ENCODE measurements at regions not wholly inside any gene's neighbourhood (a gene's known extent, or its start where the extent isn't known, plus 50 kb on each side); places are given as distances from the start of the nearest gene placed in this dataset.

DNA sequence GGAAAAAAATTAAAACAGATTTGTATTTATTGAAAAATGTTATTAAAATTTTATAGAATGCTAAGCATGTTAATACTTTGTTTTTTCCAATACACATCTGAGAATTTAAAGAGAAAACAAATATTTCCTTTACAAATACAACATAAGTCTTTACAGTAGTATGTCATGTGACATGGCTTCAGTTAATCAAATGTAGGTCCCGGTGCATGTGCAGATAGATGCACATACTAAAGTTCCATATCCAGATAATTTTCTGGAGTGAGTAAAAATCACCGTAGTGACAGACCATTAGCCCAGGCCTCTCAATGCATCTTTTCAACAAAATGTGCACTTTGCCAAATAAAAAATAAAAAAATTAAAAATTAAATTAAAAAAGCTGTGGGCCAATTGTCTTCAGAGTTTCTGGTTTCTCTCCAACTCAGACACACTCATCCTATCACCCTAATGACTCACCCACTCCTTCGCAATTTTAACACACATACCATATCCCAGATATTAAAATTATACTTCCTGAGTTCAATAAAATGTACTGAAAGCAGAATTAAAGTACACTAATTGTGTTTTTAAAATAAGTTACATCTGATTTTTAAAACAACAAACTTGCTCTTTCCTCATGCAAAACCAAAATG lies 508.1 kb downstream of the NR2F1-AS1 start:
- DNase-seq = no peak

DNA sequence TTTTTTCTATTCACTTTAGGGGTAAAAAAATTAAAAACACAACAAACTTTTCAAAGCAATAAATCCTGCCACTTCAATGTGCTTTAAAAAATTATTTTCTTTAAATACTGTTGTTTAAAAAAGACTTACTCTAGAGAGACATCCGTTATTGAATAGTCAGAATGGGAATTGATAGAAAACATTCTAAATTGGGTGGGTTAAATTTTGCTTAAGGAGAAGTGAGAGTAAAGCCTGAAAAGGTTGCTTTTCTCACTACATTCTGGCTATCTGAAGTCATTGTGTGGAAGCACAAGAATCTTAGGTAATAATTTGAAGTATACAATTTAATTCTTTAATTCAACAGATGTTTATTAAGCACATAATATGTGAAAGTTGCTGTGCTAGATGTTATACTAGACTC lies 509.3 kb downstream of the NR2F1-AS1 start:
- DNase-seq = no peak

DNA sequence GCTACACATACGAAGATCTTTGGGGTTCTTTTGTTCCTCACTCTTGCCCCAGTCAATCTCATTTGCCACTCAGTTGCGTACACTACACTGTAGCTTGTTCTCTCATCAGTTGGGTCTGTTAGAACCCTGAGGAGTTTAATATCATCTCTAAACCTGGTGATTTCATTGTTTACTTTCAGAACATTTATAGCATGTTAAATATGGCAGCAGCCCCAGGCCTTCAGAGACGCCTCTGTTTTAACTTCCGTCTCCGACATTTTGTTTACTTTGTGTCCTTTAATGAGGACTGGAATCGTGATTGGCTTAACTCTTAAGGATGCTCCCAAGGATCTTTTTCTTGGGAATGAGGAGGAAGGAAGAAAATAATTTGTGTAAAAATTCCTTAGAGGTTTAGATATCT lies 510.1 kb downstream of the NR2F1-AS1 start:
- no peak for DNase-seq

DNA sequence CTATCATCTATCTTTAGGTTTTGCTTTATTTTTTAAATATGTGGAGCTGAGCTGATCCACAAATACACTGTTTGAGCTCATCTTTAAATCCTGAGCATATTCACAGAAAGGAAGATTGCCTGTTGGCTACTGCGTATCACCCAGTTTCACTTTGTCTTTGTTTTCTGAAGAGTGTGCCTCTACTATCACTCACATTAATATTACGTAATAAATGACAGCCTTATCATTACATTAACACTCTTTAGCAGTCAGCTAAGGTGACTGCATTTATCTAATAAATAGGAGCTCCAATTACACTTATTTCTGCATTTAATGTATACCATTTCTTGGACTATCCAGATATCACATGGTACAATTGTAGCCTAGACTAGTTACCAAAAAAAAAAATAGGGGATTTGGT lies 511.7 kb downstream of the NR2F1-AS1 start:
- no peak for DNase-seq

DNA sequence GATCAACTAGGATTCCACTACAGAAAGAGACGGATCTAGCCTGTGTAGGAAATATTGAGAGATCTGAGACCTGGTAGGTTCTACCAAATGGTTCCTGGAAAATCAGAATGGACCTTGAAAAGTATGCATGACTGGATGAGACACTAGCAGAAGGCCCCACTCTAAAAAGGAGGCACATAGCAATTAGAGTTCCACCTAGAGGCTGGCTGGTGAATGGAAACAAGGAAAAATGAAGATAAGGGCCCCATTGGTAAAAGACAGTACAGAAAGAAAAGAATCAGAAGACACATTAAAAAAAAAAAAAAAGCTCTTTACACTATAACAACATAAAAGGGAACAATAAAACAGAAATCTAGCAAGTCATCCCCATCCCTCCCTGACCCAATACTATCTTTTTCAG lies 518.5 kb downstream of the NR2F1-AS1 start:
- DNase-seq = peak in 1 of 58 donors; percentile 17

DNA sequence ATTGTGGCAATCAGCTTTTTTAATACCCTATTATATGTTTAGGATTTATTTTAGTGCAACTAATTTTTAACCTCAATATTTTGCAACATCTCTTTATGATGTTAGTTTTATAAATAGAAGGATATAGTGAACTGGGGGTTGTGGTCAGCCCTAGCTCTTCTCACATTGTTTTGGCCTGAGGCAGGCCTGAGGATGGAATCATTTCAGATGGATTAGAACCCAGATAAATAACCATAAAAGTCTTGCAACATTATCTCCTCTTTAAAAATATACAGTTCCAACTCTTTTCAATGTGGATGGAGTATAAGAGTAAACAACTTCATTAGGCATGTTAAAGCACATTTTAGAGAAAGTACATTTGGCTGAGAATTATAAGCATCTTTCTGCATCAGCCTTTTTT lies 522.7 kb downstream of the NR2F1-AS1 start:
- no peak for DNase-seq

DNA sequence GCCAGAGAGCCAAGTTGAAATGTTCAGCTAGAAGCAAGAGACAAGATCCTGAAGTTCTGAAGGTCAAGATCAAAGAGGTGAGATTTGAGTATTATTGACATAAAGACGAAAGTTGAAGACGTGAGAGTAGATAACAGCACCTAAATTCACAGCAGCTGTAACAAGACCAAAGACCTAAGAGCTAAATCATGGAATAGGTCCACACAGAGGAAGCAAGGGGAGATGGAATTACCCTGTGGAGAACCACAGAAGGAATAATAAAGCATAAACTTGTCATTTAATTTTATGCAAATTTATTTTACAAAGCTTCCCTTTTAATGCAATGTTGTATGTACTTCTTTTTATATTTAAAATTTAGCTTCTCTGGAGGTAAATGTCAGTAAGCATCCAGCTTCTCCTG lies 523.7 kb downstream of the NR2F1-AS1 start:
- no peak for DNase-seq

DNA sequence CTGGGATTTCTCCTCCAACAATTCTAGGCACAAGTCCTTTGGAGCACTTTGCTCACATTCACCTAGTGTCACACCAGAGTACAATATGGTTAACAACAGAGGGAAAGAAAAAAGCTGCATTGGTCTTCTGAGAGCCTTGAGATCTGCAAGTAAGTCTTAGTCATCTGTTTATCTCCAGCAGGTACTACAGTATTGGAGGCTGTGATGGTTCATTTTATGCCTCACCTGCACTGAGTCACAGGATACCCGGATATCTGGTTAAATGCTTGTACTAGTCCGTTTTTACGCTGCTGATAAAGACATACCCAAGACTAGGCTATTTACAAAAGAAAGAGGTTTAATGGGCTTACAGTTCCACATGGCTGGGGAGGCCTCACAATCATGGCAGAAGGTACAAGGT lies 525.0 kb downstream of the NR2F1-AS1 start:
- DNase-seq = no peak

DNA sequence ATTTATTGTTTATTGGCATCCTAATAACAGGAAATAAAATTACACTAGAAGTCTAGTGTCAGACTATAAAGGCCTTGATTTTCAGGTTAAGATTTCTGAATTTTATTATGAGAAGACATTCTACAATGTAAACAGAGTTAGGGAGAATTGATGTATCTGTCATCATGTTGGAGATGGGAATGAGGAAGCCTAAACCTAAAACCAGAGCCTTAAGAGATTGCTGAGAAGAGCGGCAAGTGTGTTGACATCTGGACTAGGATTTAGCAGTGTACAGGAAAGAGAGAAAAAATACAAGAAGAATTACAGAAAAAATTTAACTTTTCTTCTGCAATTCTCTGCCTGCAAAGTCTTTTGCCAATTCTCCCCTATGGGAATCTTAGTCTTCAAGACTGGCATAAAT lies 525.5 kb downstream of the NR2F1-AS1 start:
- DNase-seq = no peak

DNA sequence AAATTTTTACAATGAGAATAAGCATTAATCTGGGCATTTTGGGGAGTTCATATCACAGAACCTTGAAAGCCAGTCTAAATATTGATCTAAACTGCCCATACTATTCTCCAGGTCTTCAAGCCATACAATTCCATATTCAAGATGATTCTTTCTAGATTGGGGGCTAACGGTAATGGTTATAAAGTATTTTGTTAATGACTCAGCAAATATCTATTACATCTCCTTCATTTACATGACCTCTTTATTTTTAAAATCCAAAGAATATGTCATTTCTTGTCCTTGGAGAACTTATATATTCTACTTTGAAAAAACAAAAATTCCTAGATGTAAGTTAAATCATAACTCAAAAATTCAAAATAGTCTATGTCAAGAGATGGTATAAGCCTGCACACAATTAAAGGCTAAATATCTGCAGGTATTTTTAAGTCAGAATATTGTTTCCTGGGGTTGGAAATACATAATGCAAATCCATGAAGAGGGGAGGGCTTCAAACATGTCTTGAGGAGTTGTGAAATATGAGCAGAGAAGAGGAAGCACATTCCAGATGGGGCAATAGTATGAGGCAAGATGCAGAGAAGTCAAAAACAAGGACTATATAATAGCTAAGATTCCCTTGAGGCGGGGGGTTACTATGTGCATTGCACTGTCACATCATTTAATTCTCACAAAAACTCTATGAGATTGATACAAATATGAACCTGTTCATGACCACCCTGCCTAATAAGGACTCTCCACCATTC lies 526.4 kb downstream of the NR2F1-AS1 start:
- no peak for DNase-seq

DNA sequence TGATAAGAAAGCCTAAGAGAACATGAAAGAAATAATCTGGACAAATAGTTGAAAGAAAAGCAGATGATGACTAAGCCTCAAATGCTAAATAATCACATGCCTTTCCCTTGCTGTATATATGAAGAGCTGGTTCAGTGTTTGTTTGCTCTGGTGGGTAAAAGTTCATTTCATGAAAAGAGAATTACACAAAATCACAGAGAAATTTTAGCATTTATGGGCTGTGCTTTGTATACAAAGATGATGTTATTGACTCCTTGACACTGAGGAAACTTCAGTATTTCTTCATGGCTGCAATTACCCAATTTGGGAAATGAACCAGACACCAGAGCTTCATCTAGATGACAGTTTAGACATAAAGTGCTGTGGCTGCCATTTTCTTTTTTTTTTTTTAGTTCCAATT lies 527.2 kb downstream of the NR2F1-AS1 start:
- DNase-seq = no peak

DNA sequence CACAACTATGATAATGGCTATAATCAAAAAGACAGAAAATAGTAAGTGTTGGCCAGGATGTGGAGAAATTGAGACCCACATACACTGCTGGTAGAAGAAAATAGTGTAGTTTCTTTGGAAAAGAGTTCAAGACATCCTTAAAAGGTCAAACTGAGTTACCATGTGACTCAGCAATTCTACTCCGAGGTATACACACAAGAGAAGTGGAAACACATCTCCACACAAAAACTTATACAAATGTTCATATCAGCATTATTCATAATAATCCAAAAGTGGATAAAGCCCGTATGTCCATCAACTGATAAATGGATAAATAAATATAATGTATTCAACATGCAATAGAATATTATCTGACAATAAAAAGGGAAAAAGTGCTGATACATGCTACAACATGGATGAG lies 532.2 kb downstream of the NR2F1-AS1 start:
- DNase-seq = no peak

DNA sequence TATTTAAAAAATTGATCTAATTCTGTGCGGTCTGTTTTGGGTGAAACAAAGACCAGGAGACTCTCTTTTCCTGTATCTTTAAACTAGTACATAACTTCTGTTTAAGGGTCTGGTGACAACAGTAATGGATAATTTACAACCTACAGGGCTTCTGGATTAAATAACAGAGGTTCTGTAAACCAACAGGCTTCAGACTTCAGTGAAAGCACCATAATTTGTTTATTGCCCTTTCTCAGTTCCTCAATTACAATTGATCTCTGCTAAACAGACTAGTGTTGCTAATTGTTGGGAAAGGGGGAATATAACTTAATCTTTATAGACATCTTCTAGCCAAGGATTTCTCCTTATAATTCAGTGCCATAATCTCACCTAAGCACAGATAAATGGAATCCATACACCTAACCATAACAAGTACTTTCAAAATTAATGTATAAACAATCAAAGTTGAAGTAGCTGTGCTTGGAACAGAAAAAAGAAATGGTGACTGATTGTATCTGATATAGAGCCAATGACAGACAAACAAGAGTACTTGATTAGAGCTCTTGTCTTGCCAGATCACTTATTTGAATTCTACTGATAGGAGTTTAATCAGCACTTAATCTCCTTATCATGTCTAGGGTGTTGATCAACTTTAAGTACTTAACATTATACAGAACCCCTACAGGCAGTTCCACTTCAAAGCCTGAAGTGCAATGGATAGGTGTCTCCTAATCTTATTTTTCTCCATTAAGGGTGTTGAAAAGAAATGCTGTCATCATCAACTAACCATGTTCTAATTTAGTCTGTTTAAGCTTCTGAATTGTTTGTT lies 536.0 kb downstream of the NR2F1-AS1 start:
- DNase-seq = no peak

DNA sequence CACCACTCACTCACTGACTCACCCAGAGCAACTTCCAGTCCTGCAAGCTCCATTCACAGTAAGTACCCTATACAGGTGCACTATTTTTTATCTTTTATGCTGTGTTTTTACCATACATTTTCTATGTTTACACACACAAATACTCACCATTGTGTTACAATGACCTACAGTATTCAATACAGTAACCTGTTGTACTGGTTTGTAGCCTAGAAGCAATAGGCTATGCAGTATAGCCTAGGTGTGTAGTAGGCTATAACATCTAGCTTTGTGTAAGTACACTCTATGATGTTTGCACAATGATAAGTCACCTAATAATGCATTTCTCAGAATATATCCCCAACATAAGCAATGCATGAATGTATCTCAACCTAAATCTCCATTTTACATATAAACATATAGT lies 541.1 kb downstream of the NR2F1-AS1 start:
- no peak for DNase-seq

DNA sequence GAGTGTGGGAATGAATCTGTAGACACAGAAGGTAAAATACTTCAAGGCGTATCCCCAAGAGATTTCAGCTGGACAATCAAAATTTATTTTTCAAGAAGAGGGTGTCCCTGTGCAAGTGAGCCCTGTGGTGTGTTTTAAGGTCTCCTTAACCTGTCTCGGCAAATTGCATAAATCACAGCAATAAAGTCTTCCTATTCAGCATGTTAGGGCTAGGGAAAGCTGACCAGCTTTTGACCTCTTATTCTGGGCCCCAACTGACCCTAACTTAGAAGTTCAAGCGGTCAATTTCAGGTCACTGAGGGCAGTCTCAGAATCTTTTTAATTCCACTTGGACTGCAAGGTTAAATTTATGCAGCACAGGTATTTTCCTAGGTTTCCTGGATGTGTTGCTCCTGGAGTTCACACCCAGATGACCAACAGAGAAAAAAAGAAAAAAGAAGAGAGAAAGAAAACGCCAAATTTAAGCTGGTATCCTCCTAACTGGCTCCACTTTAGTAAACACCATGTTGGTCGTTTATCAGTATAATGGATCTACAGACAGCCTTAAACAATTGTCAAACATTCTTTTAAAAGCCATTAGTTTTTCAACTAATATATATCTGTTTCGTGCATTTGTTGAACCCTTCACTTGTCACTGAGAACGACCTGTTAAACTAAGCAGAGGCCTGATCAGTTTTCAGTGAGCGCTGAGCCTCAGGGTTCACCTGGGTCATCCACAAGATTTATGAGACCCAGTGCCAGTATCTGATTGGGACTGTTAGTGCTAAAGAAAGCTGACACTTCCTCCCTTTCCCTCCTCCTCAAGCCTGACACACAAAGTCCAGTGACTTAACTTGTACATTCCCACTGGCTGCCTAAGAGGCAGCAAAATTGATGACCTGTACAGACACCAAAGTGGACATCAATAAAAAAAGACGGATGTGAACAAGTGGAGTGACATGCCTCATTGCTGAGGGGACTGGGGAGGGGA lies 546.1 kb downstream of the NR2F1-AS1 start:
- no peak for DNase-seq

DNA sequence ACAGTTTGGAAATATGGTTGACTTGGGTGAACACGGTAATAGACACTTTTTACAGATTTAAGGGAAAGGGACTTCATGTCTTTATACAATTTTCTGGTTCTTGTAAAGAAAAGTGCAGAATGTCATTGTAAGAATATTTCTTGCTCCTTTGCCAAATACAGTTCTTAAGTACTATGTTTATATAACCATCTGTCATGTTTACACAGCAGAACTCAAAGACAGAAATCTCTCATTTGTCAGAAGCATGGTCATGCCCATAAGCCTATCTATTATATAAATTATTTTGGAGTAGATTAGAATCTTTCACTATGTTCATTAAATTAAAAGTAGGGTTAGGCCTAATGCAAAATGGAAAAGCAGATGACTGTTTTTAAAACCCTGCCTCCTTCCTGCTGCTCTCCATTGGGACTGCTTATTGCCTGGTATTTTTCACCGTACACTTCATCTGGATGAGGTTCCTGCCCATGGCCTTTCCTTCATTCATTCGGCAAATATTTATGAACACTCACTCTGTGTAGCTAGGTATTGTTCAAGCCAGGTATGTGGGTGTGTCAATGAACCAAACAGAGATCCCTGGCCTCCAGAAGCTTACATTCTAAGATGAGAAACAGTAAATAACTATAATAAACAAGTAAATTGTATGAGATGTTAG lies 558.1 kb downstream of the NR2F1-AS1 start:
- DNase-seq = no peak

DNA sequence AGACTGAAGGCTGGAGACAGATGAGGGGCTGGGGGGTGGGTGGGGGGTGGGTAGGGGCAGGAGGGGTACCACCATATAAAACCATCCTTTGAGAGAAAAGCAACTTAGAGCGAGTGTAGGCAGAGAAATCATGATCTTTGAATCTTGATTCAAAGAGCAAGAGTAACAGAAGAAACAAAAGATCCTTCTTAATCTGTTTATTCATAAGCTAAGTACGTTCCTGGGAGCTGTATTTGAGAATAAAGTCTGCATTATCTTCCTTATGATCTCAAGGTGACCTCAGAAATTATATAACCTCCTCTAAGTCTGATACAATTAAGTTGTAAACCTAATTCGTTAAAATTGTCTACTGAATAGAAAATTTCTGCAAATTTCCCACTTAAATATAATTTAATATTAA lies 558.8 kb downstream of the NR2F1-AS1 start:
- DNase-seq = no peak

DNA sequence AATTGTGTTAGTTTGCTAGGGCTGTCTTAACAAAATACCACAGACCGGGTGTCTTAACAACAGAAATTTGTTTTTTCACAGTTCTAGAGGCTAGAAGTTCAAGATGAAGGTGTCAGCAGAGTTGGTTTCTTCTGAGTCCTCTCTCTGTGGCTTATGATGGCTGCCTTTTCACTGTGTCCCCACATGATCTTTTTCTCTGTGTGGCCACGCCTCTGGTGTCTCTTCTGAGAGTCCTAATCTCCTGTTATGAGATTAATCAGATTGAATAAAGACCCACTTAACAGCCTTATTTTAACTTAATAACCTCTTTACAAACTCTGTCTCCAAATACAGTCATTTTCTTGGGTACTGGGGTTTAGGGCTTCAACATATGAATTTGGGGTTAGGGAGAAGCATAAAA lies 561.1 kb downstream of the NR2F1-AS1 start:
- no peak for DNase-seq

DNA sequence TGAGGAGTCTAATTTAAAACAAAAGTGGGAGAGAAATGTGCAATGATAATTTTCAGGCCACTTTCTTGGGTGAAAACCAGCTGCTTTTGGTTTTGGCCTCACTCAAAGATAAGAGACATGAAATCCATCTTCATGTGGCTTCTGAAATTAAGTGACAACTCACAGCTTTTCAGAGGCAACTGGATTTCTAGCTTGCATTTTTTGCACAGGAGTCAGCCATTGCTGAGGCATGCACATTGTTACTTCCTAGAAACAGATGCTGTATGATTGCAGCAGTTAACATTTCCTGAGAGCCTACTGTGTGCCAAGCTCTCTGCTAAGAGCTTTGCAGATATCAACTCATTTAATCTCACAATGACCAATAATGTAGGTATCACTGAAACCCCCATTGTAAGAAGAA lies 562.6 kb downstream of the NR2F1-AS1 start:
- DNase-seq = no peak

DNA sequence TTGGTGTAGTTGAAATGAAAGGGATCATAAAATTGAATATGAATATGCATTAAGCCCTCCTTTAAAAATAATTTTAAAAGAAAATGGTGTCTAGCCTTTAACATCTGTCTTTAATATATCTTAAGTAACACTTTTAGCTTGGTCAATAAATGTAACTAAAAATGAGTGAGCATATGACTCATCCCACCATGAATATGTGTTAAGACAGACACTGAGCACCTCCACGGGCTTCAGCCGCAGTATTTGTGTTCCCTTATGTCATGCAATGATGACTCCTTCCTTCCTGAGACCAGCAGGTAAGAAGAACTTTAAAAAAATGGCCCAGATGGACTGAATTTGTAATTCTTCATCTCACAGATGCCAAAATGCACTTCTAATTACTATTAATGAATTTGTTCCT lies 563.2 kb downstream of the NR2F1-AS1 start:
- no peak for DNase-seq

DNA sequence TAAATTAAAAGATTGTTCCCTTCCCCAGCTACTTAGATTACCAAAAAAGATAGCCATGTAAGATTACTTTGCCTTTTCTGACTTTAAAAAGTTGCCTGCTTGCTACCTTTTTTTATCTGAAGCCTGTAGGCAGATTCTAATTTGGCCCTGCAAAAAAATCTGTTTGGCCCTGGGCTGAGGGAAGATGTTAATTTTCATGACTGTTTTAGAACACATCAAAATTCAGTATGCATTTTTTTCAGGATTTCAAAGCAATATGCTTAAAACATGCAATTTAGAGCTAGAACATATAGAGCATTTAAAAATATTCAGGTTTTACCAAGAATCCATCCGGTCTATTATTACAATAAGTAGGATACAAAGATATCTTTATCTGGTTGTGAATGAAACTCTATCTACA lies 563.6 kb downstream of the NR2F1-AS1 start:
- peak in 1 of 58 donors; percentile 2 for DNase-seq
